Upper lobe of left lung (tissue), 4 donors: ENCODE measurements at regions not wholly inside any gene's neighbourhood (a gene's known extent, or its start where the extent isn't known, plus 50 kb on each side); places are given as distances from the start of the nearest gene placed in this dataset.

Experiments
- CTCF ChIP-seq, 6 experiments: fragments of 450-650 bp in 4 of 6; fragments of 200-600 bp in 2 of 6; sonication (generic) in 2 of 6; IDR thresholded peaks; one replicate each; pipeline ENCODE4 v1.5.1; 2016 to 2019; ENCODE audit warnings: antibody characterized with exemption in 6 of 6
- EP300 ChIP-seq, 4 donors: sonication (generic); formaldehyde crosslinking; IDR thresholded peaks; one replicate each; pipeline ENCODE4 v1.5.1; 2017; ENCODE audit warnings: antibody characterized with exemption in 4 of 4, control low read depth in 2 of 4
- POLR2A ChIP-seq, 4 donors: fragments of 450-650 bp; IDR thresholded peaks; one replicate each; pipeline ENCODE4 v1.5.1; 2016 to 2017; ENCODE audit warnings: antibody characterized with exemption in 4 of 4, mild to moderate bottlenecking in 2 of 4

DNA sequence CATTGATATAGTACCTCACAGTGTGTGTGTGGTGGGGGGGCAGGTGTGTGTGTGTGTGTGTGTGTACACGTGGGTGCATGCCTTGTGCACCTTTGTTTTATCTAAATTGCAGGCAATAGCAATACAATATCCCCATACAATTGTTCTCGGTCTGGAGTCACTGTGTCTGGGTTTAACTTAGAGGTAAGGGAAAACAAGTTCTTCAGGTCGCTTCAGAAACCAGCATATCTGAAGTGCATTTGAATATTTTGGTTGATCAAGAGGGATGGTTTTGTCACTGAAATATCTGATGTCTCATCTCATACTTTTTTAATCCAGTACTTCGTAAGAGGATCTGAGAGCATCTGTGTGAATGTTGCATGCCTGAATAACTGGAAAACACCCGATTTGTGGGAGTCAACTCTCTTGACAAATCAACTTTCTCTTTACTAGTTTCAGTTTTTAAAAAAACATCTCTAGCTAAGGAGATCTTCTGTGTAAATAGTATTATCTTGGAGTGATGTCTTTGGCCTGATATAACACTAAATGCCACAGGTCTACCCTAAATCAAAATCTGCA is 206.8 kb upstream of the NR2F2 start:
- TF ChIP-seq EP300 (IDR thresholded peaks at IDR 0.05) (no peak), POLR2A (IDR thresholded peaks at IDR 0.05) (no peak), CTCF (IDR thresholded peaks at IDR 0.05) (no peak)
